IMR-90 (cell line): ENCODE measurements at regions not wholly inside any gene's neighbourhood (a gene's known extent, or its start where the extent isn't known, plus 50 kb on each side); places are given as distances from the start of the nearest gene placed in this dataset.

ENCODE experiments used
- ATAC-seq: fragments of 200-7000 bp; cut with Tn5 transposase; 2 replicates; pipeline ENCODE4 v1.9.1; 2020; ENCODE audit warnings: low read depth, mild to moderate bottlenecking, moderate library complexity
- BruUV-seq: library from RNA; stranded (reverse); fragments of 400-500 nt; replicated peaks from 2 replicates; lab custom pipeline; 2021; lab: Mats Ljungman, UMichigan
- CTCF ChIA-PET: fragments of 300-600 bp; formaldehyde crosslinking; extraction: SDS; loops from one replicate; lab custom pipeline; 2021; ENCODE audit warnings: antibody characterized with exemption; lab: Yijun Ruan, JAX
- POLR2A ChIA-PET: fragments of 300-600 bp; sonication (Branson Sonifier 250); formaldehyde crosslinking; loops from one replicate; lab custom pipeline; 2022; ENCODE audit warnings: antibody characterized with exemption; ENCODE audit not compliant: unreplicated experiment; lab: Charles Lee
- DNase-seq: peaks from one replicate; pipeline ENCODE4 v3.0.0; 2013
- H2AFZ ChIP-seq: replicated peaks from 2 replicates; pipeline ENCODE3; 2013; ENCODE audit warnings: low read length, mild to moderate bottlenecking; ENCODE audit not compliant: poor library complexity
- H2AK5ac ChIP-seq: 2 replicates; pipeline ENCODE4 v1.6.1; 2013; ENCODE audit warnings: low read depth, low read length, inconsistent platforms
- H2AK9ac ChIP-seq: replicated peaks from 2 replicates; pipeline ENCODE3; 2013; ENCODE audit warnings: mild to moderate bottlenecking, low read depth, low read length, moderate library complexity; ENCODE audit not compliant: poor library complexity
- H2BK120ac ChIP-seq: 2 replicates; pipeline ENCODE4 v1.6.1; 2013; ENCODE audit warnings: low read depth, low read length, inconsistent platforms
- H2BK15ac ChIP-seq: 3 replicates; pipeline ENCODE4 v1.6.1; 2013; ENCODE audit warnings: low read depth, low read length, inconsistent platforms
- H2BK20ac ChIP-seq: 2 replicates; pipeline ENCODE4 v1.6.1; 2013; ENCODE audit warnings: low read depth, mild to moderate bottlenecking, inconsistent platforms, low read length, moderate library complexity
- H2BK5ac ChIP-seq: 2 replicates; pipeline ENCODE4 v1.6.1; 2013; ENCODE audit warnings: mild to moderate bottlenecking, low read depth, low read length, inconsistent platforms; ENCODE audit not compliant: poor library complexity, severe bottlenecking
- H3K14ac ChIP-seq: replicated peaks from 2 replicates; pipeline ENCODE4 v1.6.1; 2013; ENCODE audit warnings: low read depth, low read length, inconsistent platforms
- H3K18ac ChIP-seq: 2 replicates; pipeline ENCODE4 v1.6.1; 2013; ENCODE audit warnings: low read depth, low read length, control low read depth
- H3K23ac ChIP-seq: 2 replicates; pipeline ENCODE4 v1.6.1; 2013; ENCODE audit warnings: low read depth, low read length, inconsistent platforms
- H3K27ac ChIP-seq: 2 replicates; pipeline ENCODE4 v1.5.1; 2013; ENCODE audit warnings: mild to moderate bottlenecking, control low read depth, low read length; ENCODE audit not compliant: insufficient read depth
- H3K27me3 ChIP-seq: 2 replicates; pipeline ENCODE4 v1.6.1; 2013; ENCODE audit warnings: low read length; ENCODE audit not compliant: control insufficient read depth, insufficient read depth
- H3K36me3 ChIP-seq: 2 replicates; pipeline ENCODE4 v1.6.1; 2013; ENCODE audit warnings: low read length, mixed read lengths; ENCODE audit not compliant: control insufficient read depth, insufficient read depth
- H3K4ac ChIP-seq: 2 replicates; pipeline ENCODE4 v1.6.1; 2013; ENCODE audit warnings: low read depth, low read length, inconsistent platforms
- H3K4me1 ChIP-seq: 2 replicates; pipeline ENCODE4 v1.6.1; 2013; ENCODE audit warnings: low read length, mixed read lengths; ENCODE audit not compliant: control insufficient read depth, insufficient read depth
- H3K4me2 ChIP-seq: 2 replicates; pipeline ENCODE4 v1.6.1; 2013; ENCODE audit warnings: low read depth, mild to moderate bottlenecking, control low read depth, low read length, moderate library complexity
- H3K4me3 ChIP-seq: 2 replicates; pipeline ENCODE4 v1.5.1; 2013; ENCODE audit warnings: low read depth, mild to moderate bottlenecking, control low read depth, low read length, moderate library complexity; ENCODE audit not compliant: insufficient read depth
- H3K56ac ChIP-seq: 2 replicates; pipeline ENCODE4 v1.6.1; 2013; ENCODE audit warnings: low read length, inconsistent platforms; ENCODE audit not compliant: insufficient read depth; ENCODE audit errors: extremely low read depth
- H3K79me1 ChIP-seq, 2 experiments: 2 replicates each; pipeline ENCODE4 v1.6.1; 2013; ENCODE audit warnings: low read length in 2 of 2, inconsistent platforms in 1 of 2, low read depth in 1 of 2
- H3K9ac ChIP-seq: 2 replicates; pipeline ENCODE4 v1.6.1; 2013; ENCODE audit warnings: low read depth, low read length, control low read depth
- H3K9me1 ChIP-seq: 2 replicates; pipeline ENCODE4 v1.6.1; 2013; ENCODE audit warnings: low read length, inconsistent platforms; ENCODE audit not compliant: insufficient read depth
- H3K9me3 ChIP-seq: 2 replicates; pipeline ENCODE4 v1.6.1; 2013; ENCODE audit warnings: low read length; ENCODE audit not compliant: control insufficient read depth, insufficient read depth
- H4K20me1 ChIP-seq: 2 replicates; pipeline ENCODE4 v1.6.1; 2013; ENCODE audit warnings: low read length, inconsistent platforms; ENCODE audit not compliant: insufficient read depth
- H4K5ac ChIP-seq: 2 replicates; pipeline ENCODE4 v1.6.1; 2013; ENCODE audit warnings: mild to moderate bottlenecking, low read depth, low read length, control low read depth
- H4K8ac ChIP-seq, 2 experiments: 2 replicates each; pipeline ENCODE4 v1.6.1; 2013; ENCODE audit warnings: low read depth in 2 of 2, low read length in 2 of 2, control low read depth in 1 of 2, inconsistent platforms in 1 of 2
- H4K91ac ChIP-seq: 2 replicates; pipeline ENCODE4 v1.6.1; 2013; ENCODE audit warnings: low read depth, low read length, inconsistent platforms; ENCODE audit not compliant: insufficient read depth
- SMC3 ChIP-seq: fragments of 150-350 bp; IDR thresholded peaks from 2 replicates; pipeline ENCODE4 v1.6.1; 2016; ENCODE audit warnings: low read depth, mild to moderate bottlenecking, antibody characterized with exemption, low read length, moderate library complexity
- WGBS, 2 experiments: methylation state at CpG; one replicate each; pipeline versions ENCODE4 v1.1.5 to v1.1.7; 2013; ENCODE audit warnings: missing lambda C conversion rate in 2 of 2; ENCODE audit not compliant: insufficient read length in 1 of 2; ENCODE audit errors: extremely low coverage in 2 of 2; 5-methylcytosine and 5-hydroxymethylcytosine counted together
- dilution Hi-C: fragments of 300-500 bp; cut with HindIII; formaldehyde crosslinking; loops from one replicate; pipeline ENCODE4 v1.14.3; 2018; ENCODE audit warnings: low sequenced_read_pairs; ENCODE audit not compliant: unreplicated experiment
- in situ Hi-C: fragments of 300-500 bp; cut with MboI; formaldehyde crosslinking; loops from 3 replicates; pipeline ENCODE4 v1.14.3; 2019; ENCODE audit warnings: low sequenced_read_pairs, inconsistent platforms, mixed read lengths
- intact Hi-C: fragments of 100-400 bp; cut with micrococcal nuclease; formaldehyde crosslinking; loops from 2 replicates; pipeline ENCODE4 v1.10.0; 2022

DNA sequence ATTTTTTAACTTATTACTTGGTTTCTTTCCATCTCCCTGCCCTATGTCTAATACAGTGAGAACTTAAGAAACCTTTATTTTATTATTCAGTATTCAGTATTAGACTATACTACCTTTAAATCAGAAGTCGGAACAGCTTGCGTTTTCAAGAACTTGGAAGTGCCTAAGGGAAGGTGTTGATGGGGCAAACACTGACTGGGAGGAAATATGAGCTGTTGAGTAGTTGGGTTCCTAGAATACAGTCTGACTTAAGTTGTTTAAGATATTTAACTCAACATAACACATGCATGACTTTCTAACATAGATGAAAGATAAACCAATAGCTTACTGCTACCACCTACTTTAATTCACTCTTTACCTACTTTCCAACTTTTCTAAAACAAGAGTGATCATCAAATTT, 1048.1 kb downstream of the ROBO2 start:
- H3K9me1 ChIP-seq, result no peaks in the 10 kb centered on the region
- no peak overlapping the region for H4K8ac ChIP-seq
- H3K4ac ChIP-seq, result no peak overlapping the region
- no CpG with 5 or more reads among the region's 2 CpGs for WGBS, 2 experiments
- H3K27ac ChIP-seq, result no peak overlapping the region
- H4K5ac ChIP-seq, result no peak overlapping the region
- H3K56ac ChIP-seq, result no peak overlapping the region
- no peak overlapping the region for H3K18ac ChIP-seq
- H2AFZ ChIP-seq, result no peak overlapping the region
- no peak for TF ChIP-seq SMC3
- H3K4me2 ChIP-seq, result no peak overlapping the region
- no peak overlapping the region for H2BK5ac ChIP-seq
- H3K14ac ChIP-seq, result no peak overlapping the region
- no peak overlapping the region for H2BK120ac ChIP-seq
- no peaks in the 10 kb centered on the region for H3K4me1 ChIP-seq
- H3K79me1 ChIP-seq, result no peaks in the 10 kb centered on the region
- no peak overlapping the region for H3K4me3 ChIP-seq
- ATAC-seq (no peak), DNase-seq (no peak)
- ChIA-PET CTCF (interaction anchor here (0.6 kb wide), 1 partner anchor 11 kb away, joined by 4 read pairs; no protein-coding TSS in a partner anchor), POLR2A (no interaction called here)
- BruUV-seq, result no TSS peak
- no peak overlapping the region for H2BK20ac ChIP-seq
- H2AK9ac ChIP-seq, result no peak overlapping the region
- no peaks in the 10 kb centered on the region for H3K27me3 ChIP-seq
- no peaks in the 10 kb centered on the region for H3K36me3 ChIP-seq
- H4K91ac ChIP-seq, result no peak overlapping the region
- intact Hi-C loops, result no loop called here
- no peak overlapping the region for H3K9ac ChIP-seq
- no peak overlapping the region for H3K23ac ChIP-seq
- H2AK5ac ChIP-seq, result no peak overlapping the region
- in situ Hi-C loops, result no loop called here
- H2BK15ac ChIP-seq, result no peak overlapping the region
- H4K20me1 ChIP-seq, result no peaks in the 10 kb centered on the region
- H3K9me3 ChIP-seq, result no peaks in the 10 kb centered on the region
- dilution Hi-C loops, result no loop called here
